ENCODE measurements at regions not wholly inside any gene's neighbourhood (a gene's known extent, or its start where the extent isn't known, plus 50 kb on each side); places are given as distances from the start of the nearest gene placed in this dataset.
A peak's percentile ranks its signal among the peaks of the same experiment; 100 is the strongest.

- Histone ChIP-seq H3K9me3 (ENCODE audit: control insufficient read depth, insufficient read depth, low read depth, low read length) (no peaks in the 10 kb centered on the region), H3K36me3 (ENCODE audit: control insufficient read depth, insufficient read depth, low read length) (no peaks in the 10 kb centered on the region), H3K27me3 (ENCODE audit: control insufficient read depth, insufficient read depth, low read length) (peaks cover 5% of the 10 kb centered on the region; the same call in 1 of the 2 replicates)
These were observed 52.4 kb upstream of the FICD start for GRCh38 chr12:108462686-108463085.

DNA sequence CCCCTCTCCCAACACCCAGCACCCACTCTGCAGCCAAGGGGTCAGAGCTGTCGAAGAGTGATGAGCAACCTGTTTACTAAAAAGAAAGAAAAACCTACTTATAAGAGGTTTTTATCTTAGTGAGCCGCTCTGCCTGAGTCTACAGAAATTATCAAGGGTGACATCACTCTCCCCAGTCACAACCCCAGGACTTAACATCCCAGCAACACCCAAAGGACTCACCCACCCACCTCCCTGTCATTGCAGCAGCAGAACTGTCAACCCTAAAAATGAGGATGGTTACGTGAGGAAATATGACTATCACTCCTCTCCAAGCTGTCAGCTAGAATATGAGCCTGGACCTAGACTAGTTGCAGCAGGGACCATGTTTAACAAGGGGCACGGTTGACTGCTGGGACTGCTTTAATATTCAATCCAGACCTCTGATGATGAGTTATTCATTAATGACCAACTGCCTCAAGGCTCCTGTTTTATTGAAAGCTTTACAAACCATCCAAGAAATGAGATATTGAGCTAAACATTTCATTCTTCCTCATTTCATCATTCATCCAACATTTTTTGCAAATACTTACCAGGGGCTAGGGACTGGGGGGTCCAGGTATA, 53.9 kb upstream of the FICD start:
- peaks cover 12% of the 10 kb centered on the region for H3K4me1 ChIP-seq (ENCODE audit: control insufficient read depth, insufficient read depth, low read length)
- no peaks in the 10 kb centered on the region for H3K9me3 ChIP-seq (ENCODE audit: control insufficient read depth, insufficient read depth, low read depth, low read length)
- H3K9ac ChIP-seq (ENCODE audit: low read length) = no peak overlapping the region
- peaks cover 5% of the 10 kb centered on the region; the same call in 1 of the 2 replicates for H3K27me3 ChIP-seq (ENCODE audit: control insufficient read depth, insufficient read depth, low read length)
- no peaks in the 10 kb centered on the region for H3K36me3 ChIP-seq (ENCODE audit: control insufficient read depth, insufficient read depth, low read length)
- no peak overlapping the region for H3K4me3 ChIP-seq (ENCODE audit: low read depth, low read length)
- H3K27ac ChIP-seq (ENCODE audit: low read depth, low read length) = no peak overlapping the region

More at GRCh38 chr12:108462686-108463085, 52.4 kb upstream of the FICD start:
- Histone ChIP-seq H3K27ac (ENCODE audit: low read depth, low read length) (no peak overlapping the region), H3K4me3 (ENCODE audit: low read depth, low read length) (no peak overlapping the region), H3K9ac (ENCODE audit: low read length) (no peak overlapping the region), H3K4me1 (ENCODE audit: control insufficient read depth, insufficient read depth, low read length) (peaks cover 5% of the 10 kb centered on the region; the same call in 1 of the 2 replicates)

DNA sequence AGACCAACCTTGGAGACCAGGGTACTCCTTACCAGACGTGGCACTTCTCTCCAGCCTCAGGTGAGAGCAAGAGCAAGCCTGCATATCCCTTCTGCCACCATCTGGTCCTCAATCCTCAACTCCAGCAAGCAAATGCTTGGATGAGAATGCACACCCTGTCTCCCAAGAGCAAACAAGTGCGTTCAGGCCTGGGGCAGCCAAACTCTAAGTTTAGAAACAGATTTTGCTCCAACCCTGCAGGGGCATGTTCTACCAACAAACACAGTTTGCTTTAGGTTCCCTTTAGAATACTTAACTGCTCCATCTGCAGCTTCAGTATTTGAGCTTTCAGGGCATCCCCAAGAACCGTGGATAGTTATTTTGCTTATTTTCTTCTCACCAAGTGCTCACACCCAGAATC, 55.9 kb upstream of the FICD start:
- H3K27me3 ChIP-seq (ENCODE audit: control insufficient read depth, insufficient read depth, low read length) = no peaks in the 10 kb centered on the region
- H3K4me3 ChIP-seq (ENCODE audit: low read depth, low read length) = no peak overlapping the region
- peaks cover 12% of the 10 kb centered on the region for H3K4me1 ChIP-seq (ENCODE audit: control insufficient read depth, insufficient read depth, low read length)
- H3K9ac ChIP-seq (ENCODE audit: low read length) = no peak overlapping the region
- H3K36me3 ChIP-seq (ENCODE audit: control insufficient read depth, insufficient read depth, low read length) = no peaks in the 10 kb centered on the region
- no peak overlapping the region for H3K27ac ChIP-seq (ENCODE audit: low read depth, low read length)
- no peaks in the 10 kb centered on the region for H3K9me3 ChIP-seq (ENCODE audit: control insufficient read depth, insufficient read depth, low read depth, low read length)

DNA sequence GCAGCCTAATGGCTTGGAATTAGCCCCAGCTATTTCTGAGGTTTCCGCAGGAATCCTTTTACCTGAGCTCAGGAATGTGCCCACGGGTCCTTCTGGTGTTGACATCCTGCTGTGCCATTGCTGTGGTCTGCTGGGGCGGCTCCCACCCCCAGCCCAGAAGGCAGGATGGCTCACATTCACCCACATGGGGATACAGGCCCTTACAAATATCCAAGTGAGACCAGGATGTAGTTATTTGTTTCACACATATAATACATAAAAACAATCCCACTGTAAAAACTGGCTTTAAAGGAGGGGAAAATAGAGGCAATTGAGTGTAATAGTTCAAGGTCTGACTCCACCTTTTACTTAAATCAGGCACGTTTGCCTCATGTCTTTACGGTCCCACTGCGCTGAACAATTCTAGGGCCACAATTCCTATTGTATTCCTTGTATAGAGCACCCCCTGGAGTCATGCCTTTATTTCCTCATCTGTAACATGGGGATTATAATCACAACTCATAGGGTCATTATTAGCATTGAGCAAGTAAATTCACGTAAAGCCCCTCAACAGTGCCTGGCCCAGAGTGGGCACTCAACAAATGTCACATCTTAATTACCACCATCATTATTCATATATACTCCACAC, 57.2 kb upstream of the FICD start:
- H3K27me3 ChIP-seq (ENCODE audit: control insufficient read depth, insufficient read depth, low read length) = no peaks in the 10 kb centered on the region
- no peak overlapping the region for H3K4me3 ChIP-seq (ENCODE audit: low read depth, low read length)
- peaks cover 12% of the 10 kb centered on the region for H3K4me1 ChIP-seq (ENCODE audit: control insufficient read depth, insufficient read depth, low read length)
- H3K36me3 ChIP-seq (ENCODE audit: control insufficient read depth, insufficient read depth, low read length) = no peaks in the 10 kb centered on the region
- H3K9ac ChIP-seq (ENCODE audit: low read length) = no peak overlapping the region
- no peak overlapping the region for H3K27ac ChIP-seq (ENCODE audit: low read depth, low read length)
- H3K9me3 ChIP-seq (ENCODE audit: control insufficient read depth, insufficient read depth, low read depth, low read length) = no peaks in the 10 kb centered on the region

DNA sequence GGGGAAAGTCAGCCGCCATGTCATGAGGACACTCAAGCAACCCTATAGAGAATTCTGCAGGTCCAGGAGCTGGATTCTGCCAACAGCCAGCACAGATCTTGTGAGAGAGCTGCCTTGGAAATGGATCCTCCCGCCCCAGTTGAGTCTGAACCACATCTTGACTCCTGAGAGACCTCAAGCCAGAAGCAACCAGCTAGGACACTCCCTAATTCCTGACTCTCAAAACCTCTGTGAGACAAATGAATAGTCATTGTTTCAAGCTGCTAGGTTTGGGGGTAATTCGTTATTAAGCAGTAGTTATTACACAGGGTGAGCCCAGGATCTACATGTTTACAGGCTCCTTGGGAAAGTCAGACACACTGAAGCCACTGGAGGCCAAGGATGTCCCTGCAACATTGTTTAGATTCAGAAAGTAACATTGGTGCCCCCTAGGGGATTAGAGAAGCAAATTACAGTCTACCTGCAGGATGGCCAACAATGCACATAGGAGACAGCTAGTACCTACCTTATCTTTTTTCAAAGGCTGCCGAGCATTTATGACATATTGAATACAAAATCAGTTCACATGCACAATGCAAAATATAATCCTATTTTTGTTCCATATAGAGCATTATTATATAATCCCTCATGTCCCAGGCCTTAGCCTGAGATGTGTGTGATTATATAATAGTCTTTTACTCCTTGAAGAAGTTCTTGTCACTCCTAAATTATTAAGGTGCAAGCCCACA, 57.9 kb upstream of the FICD start:
- Histone ChIP-seq H3K36me3 (ENCODE audit: control insufficient read depth, insufficient read depth, low read length) (no peaks in the 10 kb centered on the region), H3K9me3 (ENCODE audit: control insufficient read depth, insufficient read depth, low read depth, low read length) (no peaks in the 10 kb centered on the region), H3K4me3 (ENCODE audit: low read depth, low read length) (no peak overlapping the region), H3K9ac (ENCODE audit: low read length) (no peak overlapping the region), H3K27me3 (ENCODE audit: control insufficient read depth, insufficient read depth, low read length) (no peaks in the 10 kb centered on the region), H3K4me1 (ENCODE audit: control insufficient read depth, insufficient read depth, low read length) (peaks cover 12% of the 10 kb centered on the region), H3K27ac (ENCODE audit: low read depth, low read length) (no peak overlapping the region)

DNA sequence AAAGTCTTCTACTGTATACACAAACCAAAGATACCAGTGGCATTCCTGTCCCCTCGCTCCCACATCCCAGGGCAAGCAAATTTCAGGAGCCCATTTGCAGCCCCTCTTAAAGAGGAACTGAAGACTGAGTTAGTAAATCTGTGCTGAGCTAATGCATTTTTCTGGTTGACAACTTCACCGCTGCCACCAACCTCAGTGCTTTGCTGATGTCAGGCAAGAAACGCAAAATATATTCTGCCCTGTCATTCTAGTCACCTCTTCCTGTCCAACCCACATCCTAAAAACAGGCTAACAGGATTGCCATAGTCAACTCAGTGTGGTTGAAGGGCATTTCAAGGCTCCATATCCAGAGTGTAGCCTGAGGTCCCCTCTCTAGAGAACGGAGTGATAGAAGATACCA, 59.4 kb upstream of the FICD start:
- H3K27ac ChIP-seq (ENCODE audit: low read depth, low read length) = no peak overlapping the region
- no peaks in the 10 kb centered on the region for H3K27me3 ChIP-seq (ENCODE audit: control insufficient read depth, insufficient read depth, low read length)

GRCh38 chr12:108454539-108455139, 60.4 kb upstream of the FICD start:
- no peak overlapping the region for H3K4me3 ChIP-seq (ENCODE audit: low read depth, low read length)
- H3K27ac ChIP-seq (ENCODE audit: low read depth, low read length) = no peak overlapping the region
- peaks cover 12% of the 10 kb centered on the region for H3K4me1 ChIP-seq (ENCODE audit: control insufficient read depth, insufficient read depth, low read length)
- H3K36me3 ChIP-seq (ENCODE audit: control insufficient read depth, insufficient read depth, low read length) = no peaks in the 10 kb centered on the region
- no peak overlapping the region for H3K9ac ChIP-seq (ENCODE audit: low read length)
- H3K9me3 ChIP-seq (ENCODE audit: control insufficient read depth, insufficient read depth, low read depth, low read length) = no peaks in the 10 kb centered on the region
- no peaks in the 10 kb centered on the region for H3K27me3 ChIP-seq (ENCODE audit: control insufficient read depth, insufficient read depth, low read length)

More for the DNA sequence above, 59.4 kb upstream of the FICD start:
- Histone ChIP-seq H3K4me1 (ENCODE audit: control insufficient read depth, insufficient read depth, low read length) (peaks cover 12% of the 10 kb centered on the region), H3K4me3 (ENCODE audit: low read depth, low read length) (no peak overlapping the region), H3K9me3 (ENCODE audit: control insufficient read depth, insufficient read depth, low read depth, low read length) (no peaks in the 10 kb centered on the region), H3K9ac (ENCODE audit: low read length) (no peak overlapping the region), H3K36me3 (ENCODE audit: control insufficient read depth, insufficient read depth, low read length) (no peaks in the 10 kb centered on the region)

- Histone ChIP-seq H3K4me1 (ENCODE audit: control insufficient read depth, insufficient read depth, low read length) (peaks cover 24% of the 10 kb centered on the region), H3K9ac (ENCODE audit: low read length) (no peak overlapping the region), H3K36me3 (ENCODE audit: control insufficient read depth, insufficient read depth, low read length) (no peaks in the 10 kb centered on the region), H3K27me3 (ENCODE audit: control insufficient read depth, insufficient read depth, low read length) (no peaks in the 10 kb centered on the region), H3K9me3 (ENCODE audit: control insufficient read depth, insufficient read depth, low read depth, low read length) (no peaks in the 10 kb centered on the region), H3K27ac (ENCODE audit: low read depth, low read length) (no peak overlapping the region), H3K4me3 (ENCODE audit: low read depth, low read length) (no peak overlapping the region)
These were observed 65.6 kb upstream of the FICD start for GRCh38 chr12:108449478-108449877.

DNA sequence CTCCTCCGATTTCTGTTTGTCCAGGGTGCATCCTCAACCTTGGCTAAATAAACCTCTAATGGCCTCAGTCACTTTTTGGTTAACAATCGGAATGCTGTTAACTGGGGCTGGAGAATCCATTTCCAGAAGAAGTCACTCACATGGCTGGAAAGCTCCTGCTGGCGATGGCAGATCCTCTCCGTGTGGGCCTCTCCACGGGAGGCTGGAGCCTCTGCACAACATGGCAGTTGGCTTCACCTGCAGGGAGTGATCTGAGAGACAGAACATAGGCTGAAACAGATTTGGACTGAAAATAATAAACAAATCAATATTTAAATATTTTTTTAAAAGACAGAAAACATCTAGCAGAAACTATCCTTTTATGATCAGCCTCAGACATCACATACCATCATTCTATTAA, 66.8 kb upstream of the FICD start:
- no peaks in the 10 kb centered on the region for H3K27me3 ChIP-seq (ENCODE audit: control insufficient read depth, insufficient read depth, low read length)
- peaks cover 32% of the 10 kb centered on the region for H3K4me1 ChIP-seq (ENCODE audit: control insufficient read depth, insufficient read depth, low read length)
- no peak overlapping the region for H3K4me3 ChIP-seq (ENCODE audit: low read depth, low read length)
- no peak overlapping the region for H3K9ac ChIP-seq (ENCODE audit: low read length)
- no peaks in the 10 kb centered on the region for H3K36me3 ChIP-seq (ENCODE audit: control insufficient read depth, insufficient read depth, low read length)
- H3K27ac ChIP-seq (ENCODE audit: low read depth, low read length) = no peak overlapping the region; the same call in 1 of the 2 replicates
- no peaks in the 10 kb centered on the region for H3K9me3 ChIP-seq (ENCODE audit: control insufficient read depth, insufficient read depth, low read depth, low read length)

DNA sequence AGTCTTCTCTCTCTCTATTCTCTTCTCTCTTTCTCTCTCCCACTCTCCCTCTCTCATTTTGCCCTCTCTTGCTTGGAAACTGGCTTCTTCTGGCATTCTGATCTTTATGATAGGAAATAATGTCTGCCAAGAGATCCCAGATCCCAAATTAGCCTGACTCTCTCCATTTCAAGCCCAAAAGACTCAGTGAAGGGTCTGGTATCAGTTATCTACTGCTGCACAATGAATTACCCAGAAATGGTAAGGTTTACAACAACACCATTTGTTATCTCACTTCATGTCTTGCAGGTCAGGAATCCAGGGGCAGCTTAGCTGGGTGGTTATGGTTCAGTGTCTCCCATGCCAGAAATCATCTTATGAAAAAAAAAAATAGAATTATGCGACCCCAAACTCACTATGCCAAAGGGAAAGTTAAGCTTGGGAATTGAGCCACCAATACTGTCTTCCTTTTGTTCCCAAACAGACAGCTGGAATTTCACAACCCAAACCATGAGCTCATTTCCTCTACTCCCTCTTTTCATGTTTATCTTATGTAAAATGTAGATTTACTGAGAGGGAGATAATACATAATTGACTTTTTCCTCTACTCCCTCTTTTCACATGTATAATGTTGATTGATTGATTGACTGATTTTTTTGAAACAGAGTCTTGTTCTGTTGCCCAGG, 67.8 kb upstream of the FICD start:
- peak overlapping the region; percentile 46 for H3K9ac ChIP-seq (ENCODE audit: low read length)
- H3K9me3 ChIP-seq (ENCODE audit: control insufficient read depth, insufficient read depth, low read depth, low read length) = no peaks in the 10 kb centered on the region
- H3K36me3 ChIP-seq (ENCODE audit: control insufficient read depth, insufficient read depth, low read length) = no peaks in the 10 kb centered on the region
- H3K27me3 ChIP-seq (ENCODE audit: control insufficient read depth, insufficient read depth, low read length) = no peaks in the 10 kb centered on the region
- H3K27ac ChIP-seq (ENCODE audit: low read depth, low read length) = peak overlapping the region; percentile 48; the same call in 1 of the 2 replicates
- no peak overlapping the region for H3K4me3 ChIP-seq (ENCODE audit: low read depth, low read length)
- H3K4me1 ChIP-seq (ENCODE audit: control insufficient read depth, insufficient read depth, low read length) = peaks cover 41% of the 10 kb centered on the region

All from HUES6 (cell line).